ENCODE measurements at regions not wholly inside any gene's neighbourhood (a gene's known extent, or its start where the extent isn't known, plus 50 kb on each side); places are given as distances from the start of the nearest gene placed in this dataset.

- no peaks in the 10 kb centered on the region for H3K4me1 ChIP-seq
- H3K27ac ChIP-seq: no peak overlapping the region
- H3K4me3 ChIP-seq (replicated peaks in 1 of 3): no peak overlapping the region
- no peak for DNase-seq
- H3K27me3 ChIP-seq: no peaks in the 10 kb centered on the region
- WGBS, 2 donors: 91 to 93% methylated on average over 2 to 4 of the region's 4 CpGs
- intact Hi-C loops (cut with DNase I): no loop called here
- no peaks in the 10 kb centered on the region for H3K36me3 ChIP-seq
- TF ChIP-seq, protein P1, sequence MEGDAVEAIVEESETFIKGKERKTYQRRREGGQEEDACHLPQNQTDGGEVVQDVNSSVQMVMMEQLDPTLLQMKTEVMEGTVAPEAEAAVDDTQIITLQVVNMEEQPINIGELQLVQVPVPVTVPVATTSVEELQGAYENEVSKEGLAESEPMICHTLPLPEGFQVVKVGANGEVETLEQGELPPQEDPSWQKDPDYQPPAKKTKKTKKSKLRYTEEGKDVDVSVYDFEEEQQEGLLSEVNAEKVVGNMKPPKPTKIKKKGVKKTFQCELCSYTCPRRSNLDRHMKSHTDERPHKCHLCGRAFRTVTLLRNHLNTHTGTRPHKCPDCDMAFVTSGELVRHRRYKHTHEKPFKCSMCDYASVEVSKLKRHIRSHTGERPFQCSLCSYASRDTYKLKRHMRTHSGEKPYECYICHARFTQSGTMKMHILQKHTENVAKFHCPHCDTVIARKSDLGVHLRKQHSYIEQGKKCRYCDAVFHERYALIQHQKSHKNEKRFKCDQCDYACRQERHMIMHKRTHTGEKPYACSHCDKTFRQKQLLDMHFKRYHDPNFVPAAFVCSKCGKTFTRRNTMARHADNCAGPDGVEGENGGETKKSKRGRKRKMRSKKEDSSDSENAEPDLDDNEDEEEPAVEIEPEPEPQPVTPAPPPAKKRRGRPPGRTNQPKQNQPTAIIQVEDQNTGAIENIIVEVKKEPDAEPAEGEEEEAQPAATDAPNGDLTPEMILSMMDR (IDR thresholded peaks at IDR 0.05): no peak
- TF ChIP-seq POLR2A (IDR thresholded peaks at IDR 0.05): no peak
- H3K9me3 ChIP-seq: no peaks in the 10 kb centered on the region
Measured at GRCh38 chr2:129462967-129463366, 516.5 kb upstream of the RAB6C start.

DNA sequence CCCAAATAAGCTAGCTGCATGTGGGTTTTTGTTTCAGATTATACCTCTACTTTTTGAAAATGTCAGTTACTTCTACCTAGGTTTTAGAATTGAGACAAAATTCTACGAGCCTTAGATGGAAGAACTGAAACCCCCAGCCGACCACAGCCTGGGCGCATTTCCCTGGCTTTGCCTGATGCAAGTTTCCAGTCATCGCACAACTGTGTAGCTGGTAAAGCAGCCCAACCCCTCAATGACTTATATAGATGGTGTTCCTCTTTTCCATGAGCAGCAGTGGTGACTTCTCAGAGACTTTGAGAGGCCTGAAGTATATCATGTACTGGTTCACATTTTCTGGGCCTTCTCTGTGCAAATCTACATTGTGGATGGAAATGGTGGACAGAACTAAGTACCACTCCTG is 515.4 kb upstream of the RAB6C start:
- Histone ChIP-seq H3K9me3 (no peaks in the 10 kb centered on the region), H3K4me3 (replicated peaks in 1 of 3) (no peak overlapping the region), H3K27ac (no peak overlapping the region), H3K36me3 (no peaks in the 10 kb centered on the region), H3K27me3 (no peaks in the 10 kb centered on the region), H3K4me1 (no peaks in the 10 kb centered on the region)
- no peak for TF ChIP-seq POLR2A (IDR thresholded peaks at IDR 0.05)
- TF ChIP-seq, protein P1 (IDR thresholded peaks at IDR 0.05): no peak
- intact Hi-C loops (cut with DNase I): no loop called here
- DNase-seq: no peak
- WGBS, 2 donors: 82 to 91% methylated on average over 4 of the region's 4 CpGs

DNA sequence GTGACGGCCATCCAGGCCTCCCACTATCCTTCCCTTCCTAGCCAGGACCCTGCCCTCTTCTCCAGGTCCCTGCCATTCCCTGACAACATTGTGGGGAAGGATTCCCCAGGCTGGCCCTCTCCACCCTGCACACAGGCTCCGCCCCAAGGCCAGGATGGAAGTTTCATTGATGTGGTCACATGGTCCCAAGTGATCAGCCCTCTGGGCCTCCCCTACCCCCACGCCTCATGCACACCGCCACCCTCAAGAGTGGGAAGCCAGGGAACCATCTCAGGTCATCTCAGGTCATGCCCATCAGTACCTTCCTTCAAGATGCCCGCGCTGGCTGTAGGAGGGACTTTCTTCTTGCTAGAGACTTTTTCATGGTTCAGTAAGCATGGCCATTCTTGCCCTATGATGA is 514.8 kb upstream of the RAB6C start:
- TF ChIP-seq, protein P1 (IDR thresholded peaks at IDR 0.05): no peak
- TF ChIP-seq POLR2A (IDR thresholded peaks at IDR 0.05): no peak
- Histone ChIP-seq H3K27ac (no peak overlapping the region), H3K9me3 (no peaks in the 10 kb centered on the region), H3K4me3 (replicated peaks in 1 of 3) (no peak overlapping the region), H3K27me3 (no peaks in the 10 kb centered on the region), H3K4me1 (no peaks in the 10 kb centered on the region), H3K36me3 (no peaks in the 10 kb centered on the region)
- no peak for DNase-seq
- intact Hi-C loops (cut with DNase I): no loop called here
- WGBS, 2 donors: 99 to 100% methylated on average over 6 of the region's 6 CpGs

- TF ChIP-seq, protein P1 (IDR thresholded peaks at IDR 0.05): no peak
- no peak for TF ChIP-seq POLR2A (IDR thresholded peaks at IDR 0.05)
- no peaks in the 10 kb centered on the region for H3K9me3 ChIP-seq
- WGBS, 2 donors: 89 to 90% methylated on average over 10 to 11 of the region's 11 CpGs
- H3K36me3 ChIP-seq: no peaks in the 10 kb centered on the region
- H3K4me1 ChIP-seq: no peaks in the 10 kb centered on the region
- H3K27me3 ChIP-seq: no peaks in the 10 kb centered on the region
- intact Hi-C loops (cut with DNase I): no loop called here
- no peak overlapping the region for H3K27ac ChIP-seq
- no peak overlapping the region for H3K4me3 ChIP-seq (replicated peaks in 1 of 3)
- no peak for DNase-seq
Measured at GRCh38 chr2:129465045-129465444, 514.4 kb upstream of the RAB6C start.

DNA sequence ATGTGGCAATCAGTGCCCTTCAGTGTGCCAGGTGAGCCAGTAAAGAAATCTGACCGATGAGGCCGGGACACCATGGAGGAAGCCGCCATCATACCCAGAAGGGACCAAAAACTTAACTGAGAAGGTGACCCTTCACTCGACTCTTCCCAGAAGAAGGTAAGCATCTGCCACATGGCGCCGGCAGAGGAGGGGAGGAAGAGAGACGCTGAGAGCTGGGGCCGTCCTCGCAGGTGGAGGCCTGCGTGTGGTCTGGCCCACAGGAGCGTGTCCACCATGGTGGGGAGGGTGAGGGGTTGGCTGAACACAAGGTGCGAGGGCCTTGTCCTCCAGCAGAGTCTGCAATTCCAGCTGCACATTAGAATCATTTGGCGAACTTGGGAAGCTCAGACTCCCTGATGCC is 513.1 kb upstream of the RAB6C start:
- WGBS, 2 donors: 94 to 96% methylated on average over 12 to 13 of the region's 13 CpGs
- intact Hi-C loops (cut with DNase I): no loop called here
- no peaks in the 10 kb centered on the region for H3K27me3 ChIP-seq
- H3K9me3 ChIP-seq: no peaks in the 10 kb centered on the region
- H3K36me3 ChIP-seq: no peaks in the 10 kb centered on the region
- no peak for TF ChIP-seq POLR2A (IDR thresholded peaks at IDR 0.05)
- TF ChIP-seq, protein P1 (IDR thresholded peaks at IDR 0.05): no peak
- H3K4me1 ChIP-seq: no peaks in the 10 kb centered on the region
- H3K27ac ChIP-seq: no peak overlapping the region
- H3K4me3 ChIP-seq (replicated peaks in 1 of 3): no peak overlapping the region
- DNase-seq: no peak

All from thyroid gland (tissue), 4 donors.